ENCODE measurements at regions not wholly inside any gene's neighbourhood (a gene's known extent, or its start where the extent isn't known, plus 50 kb on each side); places are given as distances from the start of the nearest gene placed in this dataset.

DNA sequence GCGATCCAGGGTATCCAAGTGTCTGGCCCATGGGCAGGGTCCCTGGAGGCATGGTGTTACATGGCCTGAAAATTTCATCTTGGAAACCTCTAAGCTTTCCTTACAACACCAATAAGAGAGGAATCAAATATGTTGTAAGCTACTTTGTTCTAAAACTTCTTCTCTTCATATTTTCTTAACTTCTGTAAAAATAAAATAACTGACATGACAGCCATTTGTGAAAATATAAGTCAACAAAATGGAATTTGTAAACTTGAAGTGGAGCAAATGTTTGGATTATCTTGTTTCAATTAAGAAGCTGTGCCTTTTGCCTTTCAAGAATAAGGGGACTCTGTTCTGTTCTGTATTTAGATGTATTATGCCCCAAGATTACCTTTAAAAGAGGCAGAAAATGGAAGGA lies 319.7 kb downstream of the LPIN1 start:
- TF ChIP-seq, protein P1, sequence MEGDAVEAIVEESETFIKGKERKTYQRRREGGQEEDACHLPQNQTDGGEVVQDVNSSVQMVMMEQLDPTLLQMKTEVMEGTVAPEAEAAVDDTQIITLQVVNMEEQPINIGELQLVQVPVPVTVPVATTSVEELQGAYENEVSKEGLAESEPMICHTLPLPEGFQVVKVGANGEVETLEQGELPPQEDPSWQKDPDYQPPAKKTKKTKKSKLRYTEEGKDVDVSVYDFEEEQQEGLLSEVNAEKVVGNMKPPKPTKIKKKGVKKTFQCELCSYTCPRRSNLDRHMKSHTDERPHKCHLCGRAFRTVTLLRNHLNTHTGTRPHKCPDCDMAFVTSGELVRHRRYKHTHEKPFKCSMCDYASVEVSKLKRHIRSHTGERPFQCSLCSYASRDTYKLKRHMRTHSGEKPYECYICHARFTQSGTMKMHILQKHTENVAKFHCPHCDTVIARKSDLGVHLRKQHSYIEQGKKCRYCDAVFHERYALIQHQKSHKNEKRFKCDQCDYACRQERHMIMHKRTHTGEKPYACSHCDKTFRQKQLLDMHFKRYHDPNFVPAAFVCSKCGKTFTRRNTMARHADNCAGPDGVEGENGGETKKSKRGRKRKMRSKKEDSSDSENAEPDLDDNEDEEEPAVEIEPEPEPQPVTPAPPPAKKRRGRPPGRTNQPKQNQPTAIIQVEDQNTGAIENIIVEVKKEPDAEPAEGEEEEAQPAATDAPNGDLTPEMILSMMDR (IDR thresholded peaks at IDR 0.05) = no peak
- no peak for TF ChIP-seq POLR2A (IDR thresholded peaks at IDR 0.05)
